ENCODE measurements at regions not wholly inside any gene's neighbourhood (a gene's known extent, or its start where the extent isn't known, plus 50 kb on each side); places are given as distances from the start of the nearest gene placed in this dataset.
A peak's percentile ranks its signal among the peaks of the same experiment; 100 is the strongest.

DNA sequence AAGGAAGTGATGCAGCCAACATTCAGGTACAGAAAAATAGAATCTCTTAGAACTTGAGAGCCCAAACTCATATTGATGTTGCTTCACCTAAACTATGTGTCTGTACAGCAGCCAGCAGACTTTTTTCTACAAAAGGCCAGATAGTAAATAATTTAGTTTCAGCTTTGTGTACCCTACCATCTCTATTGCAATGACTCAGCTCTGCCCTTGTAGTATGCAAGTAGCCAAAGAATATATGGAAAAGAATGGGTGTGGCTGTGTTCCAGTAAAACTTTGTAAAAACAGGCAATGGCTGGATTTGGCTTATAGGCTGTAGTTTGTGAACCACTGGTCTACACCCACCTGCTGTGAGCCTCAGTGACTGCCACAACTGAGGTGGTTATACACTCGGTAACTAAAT is 392.5 kb upstream of the RARB start:
- Histone ChIP-seq H3K4me3 (no peak overlapping the region), H3K9me3 (no peaks in the 10 kb centered on the region), H3K27ac (no peak overlapping the region), H3K4me1 (0 out of 3 replicates have a peak, but pooled peaks cover 3% of the 10 kb centered on the region), H3K4me2 (no peak overlapping the region)
- CTCF ChIA-PET = interaction anchor here (1.3 to 3.4 kb wide), 2 partner anchors 13 to 557 kb away, joined by 7 to 18 read pairs; no protein-coding TSS in a partner anchor
- POLR2A ChIA-PET = no interaction called here
- no peak; a peak in 1 of 6 replicates for ATAC-seq
- no peak for TF ChIP-seq RNF2 (IDR thresholded peaks at IDR 0.05; ENCODE audit: borderline replicate concordance, low read depth)
- peak in 1 of 2 experiments; percentile 9 for DNase-seq (ENCODE audit: low read depth in 1 of 2, low spot score in 1 of 2)
- WGBS (ENCODE audit: missing lambda C conversion rate) = 50% methylated on average over 1 of the region's 1 CpG
- FAIRE-seq = no peak

DNA sequence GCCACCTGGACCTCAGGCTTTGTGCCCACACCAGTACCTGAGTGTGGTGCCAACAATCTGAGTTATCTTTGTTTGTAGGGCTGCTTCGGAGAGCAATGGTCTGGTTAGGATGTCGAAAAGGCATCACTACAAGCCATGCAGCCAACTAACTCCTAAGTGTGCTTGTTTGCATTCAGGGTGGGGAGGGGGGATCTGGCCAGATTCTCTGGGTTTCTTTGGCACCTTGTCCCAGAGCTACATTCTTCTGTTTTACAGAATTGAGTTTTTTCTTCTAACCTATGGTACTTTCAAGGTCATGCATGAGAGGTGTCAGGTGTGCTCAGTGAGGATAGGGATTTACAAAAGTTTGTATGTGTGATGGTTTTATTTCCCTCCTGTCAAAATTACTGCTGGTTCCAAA is 391.4 kb upstream of the RARB start:
- no peak for TF ChIP-seq PHF8 (IDR thresholded peaks at IDR 0.05; ENCODE audit: borderline replicate concordance, low read depth)
- TF ChIP-seq NR3C1 (IDR thresholded peaks at IDR 0.05) = no peak
- TF ChIP-seq RCOR1 (IDR thresholded peaks at IDR 0.05; ENCODE audit: low read depth, low read length) = no peak
- no peak for TF ChIP-seq MAFK (IDR thresholded peaks at IDR 0.05; ENCODE audit: partially characterized antibody)
- TF ChIP-seq FOSB (CRISPR knock-in tag; IDR thresholded peaks at IDR 0.05) = no peak
- no peak for TF ChIP-seq CEBPB (IDR thresholded peaks at IDR 0.05)
- no peak for TF ChIP-seq ZSCAN20 (CRISPR knock-in tag; IDR thresholded peaks at IDR 0.05)
- no peak for TF ChIP-seq ZNF302 (CRISPR knock-in tag; IDR thresholded peaks at IDR 0.05)
- no peak for TF ChIP-seq ZC3H11A (IDR thresholded peaks at IDR 0.05)
- TF ChIP-seq NFE2L2 (conservative IDR thresholded peaks at IDR 0.05; ENCODE audit: low read length) = no peak
- TF ChIP-seq BHLHE40 (IDR thresholded peaks at IDR 0.05; ENCODE audit: low read depth, low read length) = no peak
- TF ChIP-seq JUNB (IDR thresholded peaks at IDR 0.05) = no peak
- TF ChIP-seq, protein P1, sequence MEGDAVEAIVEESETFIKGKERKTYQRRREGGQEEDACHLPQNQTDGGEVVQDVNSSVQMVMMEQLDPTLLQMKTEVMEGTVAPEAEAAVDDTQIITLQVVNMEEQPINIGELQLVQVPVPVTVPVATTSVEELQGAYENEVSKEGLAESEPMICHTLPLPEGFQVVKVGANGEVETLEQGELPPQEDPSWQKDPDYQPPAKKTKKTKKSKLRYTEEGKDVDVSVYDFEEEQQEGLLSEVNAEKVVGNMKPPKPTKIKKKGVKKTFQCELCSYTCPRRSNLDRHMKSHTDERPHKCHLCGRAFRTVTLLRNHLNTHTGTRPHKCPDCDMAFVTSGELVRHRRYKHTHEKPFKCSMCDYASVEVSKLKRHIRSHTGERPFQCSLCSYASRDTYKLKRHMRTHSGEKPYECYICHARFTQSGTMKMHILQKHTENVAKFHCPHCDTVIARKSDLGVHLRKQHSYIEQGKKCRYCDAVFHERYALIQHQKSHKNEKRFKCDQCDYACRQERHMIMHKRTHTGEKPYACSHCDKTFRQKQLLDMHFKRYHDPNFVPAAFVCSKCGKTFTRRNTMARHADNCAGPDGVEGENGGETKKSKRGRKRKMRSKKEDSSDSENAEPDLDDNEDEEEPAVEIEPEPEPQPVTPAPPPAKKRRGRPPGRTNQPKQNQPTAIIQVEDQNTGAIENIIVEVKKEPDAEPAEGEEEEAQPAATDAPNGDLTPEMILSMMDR (IDR thresholded peaks at IDR 0.05) = no peak
- TF ChIP-seq KDM1A (IDR thresholded peaks at IDR 0.05; ENCODE audit: low read depth) = no peak
- TF ChIP-seq, protein P2, sequence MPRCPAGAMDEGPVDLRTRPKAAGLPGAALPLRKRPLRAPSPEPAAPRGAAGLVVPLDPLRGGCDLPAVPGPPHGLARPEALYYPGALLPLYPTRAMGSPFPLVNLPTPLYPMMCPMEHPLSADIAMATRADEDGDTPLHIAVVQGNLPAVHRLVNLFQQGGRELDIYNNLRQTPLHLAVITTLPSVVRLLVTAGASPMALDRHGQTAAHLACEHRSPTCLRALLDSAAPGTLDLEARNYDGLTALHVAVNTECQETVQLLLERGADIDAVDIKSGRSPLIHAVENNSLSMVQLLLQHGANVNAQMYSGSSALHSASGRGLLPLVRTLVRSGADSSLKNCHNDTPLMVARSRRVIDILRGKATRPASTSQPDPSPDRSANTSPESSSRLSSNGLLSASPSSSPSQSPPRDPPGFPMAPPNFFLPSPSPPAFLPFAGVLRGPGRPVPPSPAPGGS (IDR thresholded peaks at IDR 0.05) = no peak
- TF ChIP-seq TFCP2L1 (CRISPR knock-in tag; IDR thresholded peaks at IDR 0.05) = no peak
- no peak for TF ChIP-seq CHD4 (IDR thresholded peaks at IDR 0.05; ENCODE audit: borderline replicate concordance)
- TF ChIP-seq, protein P3, sequence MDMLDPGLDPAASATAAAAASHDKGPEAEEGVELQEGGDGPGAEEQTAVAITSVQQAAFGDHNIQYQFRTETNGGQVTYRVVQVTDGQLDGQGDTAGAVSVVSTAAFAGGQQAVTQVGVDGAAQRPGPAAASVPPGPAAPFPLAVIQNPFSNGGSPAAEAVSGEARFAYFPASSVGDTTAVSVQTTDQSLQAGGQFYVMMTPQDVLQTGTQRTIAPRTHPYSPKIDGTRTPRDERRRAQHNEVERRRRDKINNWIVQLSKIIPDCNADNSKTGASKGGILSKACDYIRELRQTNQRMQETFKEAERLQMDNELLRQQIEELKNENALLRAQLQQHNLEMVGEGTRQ (IDR thresholded peaks at IDR 0.05) = no peak
- TF ChIP-seq, protein P4, sequence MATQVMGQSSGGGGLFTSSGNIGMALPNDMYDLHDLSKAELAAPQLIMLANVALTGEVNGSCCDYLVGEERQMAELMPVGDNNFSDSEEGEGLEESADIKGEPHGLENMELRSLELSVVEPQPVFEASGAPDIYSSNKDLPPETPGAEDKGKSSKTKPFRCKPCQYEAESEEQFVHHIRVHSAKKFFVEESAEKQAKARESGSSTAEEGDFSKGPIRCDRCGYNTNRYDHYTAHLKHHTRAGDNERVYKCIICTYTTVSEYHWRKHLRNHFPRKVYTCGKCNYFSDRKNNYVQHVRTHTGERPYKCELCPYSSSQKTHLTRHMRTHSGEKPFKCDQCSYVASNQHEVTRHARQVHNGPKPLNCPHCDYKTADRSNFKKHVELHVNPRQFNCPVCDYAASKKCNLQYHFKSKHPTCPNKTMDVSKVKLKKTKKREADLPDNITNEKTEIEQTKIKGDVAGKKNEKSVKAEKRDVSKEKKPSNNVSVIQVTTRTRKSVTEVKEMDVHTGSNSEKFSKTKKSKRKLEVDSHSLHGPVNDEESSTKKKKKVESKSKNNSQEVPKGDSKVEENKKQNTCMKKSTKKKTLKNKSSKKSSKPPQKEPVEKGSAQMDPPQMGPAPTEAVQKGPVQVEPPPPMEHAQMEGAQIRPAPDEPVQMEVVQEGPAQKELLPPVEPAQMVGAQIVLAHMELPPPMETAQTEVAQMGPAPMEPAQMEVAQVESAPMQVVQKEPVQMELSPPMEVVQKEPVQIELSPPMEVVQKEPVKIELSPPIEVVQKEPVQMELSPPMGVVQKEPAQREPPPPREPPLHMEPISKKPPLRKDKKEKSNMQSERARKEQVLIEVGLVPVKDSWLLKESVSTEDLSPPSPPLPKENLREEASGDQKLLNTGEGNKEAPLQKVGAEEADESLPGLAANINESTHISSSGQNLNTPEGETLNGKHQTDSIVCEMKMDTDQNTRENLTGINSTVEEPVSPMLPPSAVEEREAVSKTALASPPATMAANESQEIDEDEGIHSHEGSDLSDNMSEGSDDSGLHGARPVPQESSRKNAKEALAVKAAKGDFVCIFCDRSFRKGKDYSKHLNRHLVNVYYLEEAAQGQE (IDR thresholded peaks at IDR 0.05) = no peak
- TF ChIP-seq, protein P5, sequence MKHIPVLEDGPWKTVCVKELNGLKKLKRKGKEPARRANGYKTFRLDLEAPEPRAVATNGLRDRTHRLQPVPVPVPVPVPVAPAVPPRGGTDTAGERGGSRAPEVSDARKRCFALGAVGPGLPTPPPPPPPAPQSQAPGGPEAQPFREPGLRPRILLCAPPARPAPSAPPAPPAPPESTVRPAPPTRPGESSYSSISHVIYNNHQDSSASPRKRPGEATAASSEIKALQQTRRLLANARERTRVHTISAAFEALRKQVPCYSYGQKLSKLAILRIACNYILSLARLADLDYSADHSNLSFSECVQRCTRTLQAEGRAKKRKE (CRISPR knock-in tag; IDR thresholded peaks at IDR 0.05; ENCODE audit: low read depth) = no peak
- H3K4me3 ChIP-seq = no peak overlapping the region
- FAIRE-seq (no peak), ATAC-seq (no peak), DNase-seq (ENCODE audit: low read depth in 1 of 2, low spot score in 1 of 2) (no peak)
- no peak overlapping the region for H3K4me2 ChIP-seq
- ChIA-PET CTCF (interaction anchor here (1.9 kb wide), 1 partner anchor 9 kb away, joined by 5 read pairs; no protein-coding TSS in a partner anchor), POLR2A (interaction anchor here (1.4 kb wide), 1 partner anchor 391 kb away, joined by 3 read pairs; the partner anchor contains the start of gene RARB)
- H3K4me1 ChIP-seq = 0 out of 3 replicates have a peak, but pooled peaks cover 3% of the 10 kb centered on the region
- 66% methylated on average over 2 of the region's 2 CpGs for WGBS (ENCODE audit: missing lambda C conversion rate)
- H3K9me3 ChIP-seq = no peaks in the 10 kb centered on the region
- no peak overlapping the region for H3K27ac ChIP-seq
